ENCODE measurements at regions not wholly inside any gene's neighbourhood (a gene's known extent, or its start where the extent isn't known, plus 50 kb on each side); places are given as distances from the start of the nearest gene placed in this dataset.

DNA sequence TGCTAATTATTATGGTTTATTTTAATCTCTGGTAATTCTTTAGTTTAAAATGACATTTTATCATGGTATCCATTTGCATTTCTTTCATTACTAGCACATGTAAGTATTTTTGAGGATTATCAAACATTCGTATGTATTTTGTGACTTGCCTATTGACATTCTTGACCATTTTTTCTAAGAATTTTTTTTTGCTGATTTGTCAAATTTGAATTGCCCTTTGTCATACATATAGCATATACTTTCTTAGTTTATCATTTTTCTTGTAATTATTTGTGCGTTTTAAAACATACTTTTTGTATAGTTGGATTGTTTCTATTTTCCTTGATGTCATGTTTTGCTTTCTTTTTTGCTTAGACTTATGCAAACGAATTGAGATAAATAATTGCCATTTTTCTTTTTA is 358.5 kb upstream of the RBMS3 start:
- H3K36me3 ChIP-seq (ENCODE audit: control insufficient read depth in 3 of 3, insufficient read depth in 2 of 3, low read depth in 1 of 3, low read length in 3 of 3) = no peaks in the 10 kb centered on the region
- H3K9me3 ChIP-seq (ENCODE audit: control insufficient read depth in 2 of 2, insufficient read depth in 1 of 2, low read depth in 1 of 2, low read length in 1 of 2) = no peaks in the 10 kb centered on the region
- no peak overlapping the region for H3K27ac ChIP-seq (ENCODE audit: low read depth in 1 of 3, low read length in 2 of 3)
- no peaks in the 10 kb centered on the region for H3K27me3 ChIP-seq (ENCODE audit: control insufficient read depth in 3 of 3, insufficient read depth in 3 of 3, low read length in 3 of 3)
- H3K4me3 ChIP-seq (ENCODE audit: low read depth in 1 of 3, low read length in 3 of 3) = no peak overlapping the region
- H3K4me1 ChIP-seq (ENCODE audit: control insufficient read depth in 3 of 3, insufficient read depth in 2 of 3, low read depth in 1 of 3, low read length in 2 of 3) = no peaks in the 10 kb centered on the region
- peak; percentile 85 for FAIRE-seq
- WGBS, 3 donors = 71 to 92% (median 74%) methylated on average over 3 of the region's 3 CpGs
- DNase-seq = no peak

DNA sequence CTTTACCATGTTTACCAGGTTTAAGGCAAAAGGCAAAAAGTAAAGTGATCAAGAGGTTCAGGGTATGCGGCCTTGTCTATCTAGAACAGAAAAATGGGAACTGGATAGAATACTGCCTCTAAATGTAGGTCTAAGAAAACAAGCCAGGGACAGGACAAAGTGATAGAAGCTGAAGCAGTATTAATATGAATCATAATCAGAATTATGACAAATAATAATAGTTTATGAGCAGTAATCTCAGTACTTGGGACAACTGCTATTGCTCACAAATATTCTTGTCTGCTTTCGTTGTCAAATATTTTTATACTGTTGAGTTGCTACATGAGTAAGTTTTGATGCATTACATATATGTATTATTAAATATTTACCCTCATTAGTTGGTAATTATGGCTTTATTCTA is 356.9 kb upstream of the RBMS3 start:
- FAIRE-seq = no peak
- Histone ChIP-seq H3K9me3 (ENCODE audit: control insufficient read depth in 2 of 2, insufficient read depth in 1 of 2, low read depth in 1 of 2, low read length in 1 of 2) (no peaks in the 10 kb centered on the region), H3K27me3 (ENCODE audit: control insufficient read depth in 3 of 3, insufficient read depth in 3 of 3, low read length in 3 of 3) (no peaks in the 10 kb centered on the region), H3K4me1 (ENCODE audit: control insufficient read depth in 3 of 3, insufficient read depth in 2 of 3, low read depth in 1 of 3, low read length in 2 of 3) (no peaks in the 10 kb centered on the region), H3K4me3 (ENCODE audit: low read depth in 1 of 3, low read length in 3 of 3) (no peak overlapping the region), H3K27ac (ENCODE audit: low read depth in 1 of 3, low read length in 2 of 3) (no peak overlapping the region), H3K36me3 (ENCODE audit: control insufficient read depth in 3 of 3, insufficient read depth in 2 of 3, low read depth in 1 of 3, low read length in 3 of 3) (no peaks in the 10 kb centered on the region)
- WGBS, 3 donors = 79 to 90% (median 85%) methylated on average over 2 of the region's 2 CpGs
- no peak for DNase-seq

DNA sequence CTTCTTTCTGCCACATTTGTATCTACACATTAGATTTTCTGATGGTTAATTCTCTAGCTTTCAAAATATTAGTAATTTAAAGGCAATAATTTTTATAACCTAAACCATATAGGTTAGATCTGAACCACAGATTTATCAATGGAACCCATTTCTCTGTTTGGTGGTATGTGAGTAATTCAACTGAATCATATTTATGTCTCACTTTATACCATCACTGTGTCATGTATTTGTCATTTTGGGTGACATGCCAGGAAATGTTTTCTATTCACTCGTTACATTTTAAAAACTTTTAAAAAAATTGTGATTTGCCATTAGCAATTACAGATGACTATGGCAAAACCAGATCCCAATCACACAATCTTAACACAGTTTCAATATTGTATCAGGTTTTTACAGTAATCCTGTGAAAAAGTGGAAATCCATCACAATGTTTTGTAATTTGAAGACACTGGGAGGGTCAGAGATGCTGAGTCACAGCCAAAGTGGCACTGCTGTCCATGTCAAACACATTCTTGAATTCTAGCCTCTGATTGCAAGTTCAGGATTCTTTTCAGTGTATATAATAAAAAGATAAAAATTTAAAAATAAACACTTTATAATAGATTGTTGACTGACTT is 356.0 kb upstream of the RBMS3 start:
- H3K4me1 ChIP-seq (ENCODE audit: control insufficient read depth in 3 of 3, insufficient read depth in 2 of 3, low read depth in 1 of 3, low read length in 2 of 3) = no peaks in the 10 kb centered on the region
- H3K27ac ChIP-seq (ENCODE audit: low read depth in 1 of 3, low read length in 2 of 3) = no peak overlapping the region
- no peaks in the 10 kb centered on the region for H3K36me3 ChIP-seq (ENCODE audit: control insufficient read depth in 3 of 3, insufficient read depth in 2 of 3, low read depth in 1 of 3, low read length in 3 of 3)
- FAIRE-seq = no peak
- H3K27me3 ChIP-seq (ENCODE audit: control insufficient read depth in 3 of 3, insufficient read depth in 3 of 3, low read length in 3 of 3) = no peaks in the 10 kb centered on the region
- H3K4me3 ChIP-seq (ENCODE audit: low read depth in 1 of 3, low read length in 3 of 3) = no peak overlapping the region
- no peak for DNase-seq
- 60 to 83% (median 77%) methylated on average over 1 of the region's 1 CpG for WGBS, 3 donors
- no peaks in the 10 kb centered on the region for H3K9me3 ChIP-seq (ENCODE audit: control insufficient read depth in 2 of 2, insufficient read depth in 1 of 2, low read depth in 1 of 2, low read length in 1 of 2)

DNA sequence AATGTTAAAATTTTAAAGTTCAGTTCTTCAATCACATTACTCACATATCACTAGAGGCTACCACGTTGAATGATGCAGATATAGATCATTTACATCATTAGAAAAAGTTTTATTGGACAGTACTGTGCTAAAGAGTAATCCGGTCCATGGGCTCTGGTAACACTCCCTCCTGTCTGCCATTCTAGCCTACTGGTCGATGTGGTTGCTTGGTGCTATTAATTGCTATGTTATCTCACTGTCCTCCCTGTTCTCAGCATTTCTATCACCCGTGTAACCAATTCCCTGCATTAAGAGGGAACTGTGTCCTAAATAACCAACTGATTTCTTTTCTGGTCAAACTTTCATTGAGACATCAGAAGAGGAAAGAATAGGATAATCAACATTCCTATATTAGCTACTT is 347.5 kb upstream of the RBMS3 start:
- no peak for FAIRE-seq
- Histone ChIP-seq H3K9me3 (ENCODE audit: control insufficient read depth in 2 of 2, insufficient read depth in 1 of 2, low read depth in 1 of 2, low read length in 1 of 2) (no peaks in the 10 kb centered on the region), H3K27me3 (ENCODE audit: control insufficient read depth in 3 of 3, insufficient read depth in 3 of 3, low read length in 3 of 3) (no peaks in the 10 kb centered on the region), H3K4me3 (ENCODE audit: low read depth in 1 of 3, low read length in 3 of 3) (no peak overlapping the region), H3K4me1 (ENCODE audit: control insufficient read depth in 3 of 3, insufficient read depth in 2 of 3, low read depth in 1 of 3, low read length in 2 of 3) (no peaks in the 10 kb centered on the region), H3K27ac (ENCODE audit: low read depth in 1 of 3, low read length in 2 of 3) (no peak overlapping the region), H3K36me3 (ENCODE audit: control insufficient read depth in 3 of 3, insufficient read depth in 2 of 3, low read depth in 1 of 3, low read length in 3 of 3) (no peaks in the 10 kb centered on the region)
- 53 to 79% (median 64%) methylated on average over 4 of the region's 4 CpGs for WGBS, 3 donors
- DNase-seq = no peak

DNA sequence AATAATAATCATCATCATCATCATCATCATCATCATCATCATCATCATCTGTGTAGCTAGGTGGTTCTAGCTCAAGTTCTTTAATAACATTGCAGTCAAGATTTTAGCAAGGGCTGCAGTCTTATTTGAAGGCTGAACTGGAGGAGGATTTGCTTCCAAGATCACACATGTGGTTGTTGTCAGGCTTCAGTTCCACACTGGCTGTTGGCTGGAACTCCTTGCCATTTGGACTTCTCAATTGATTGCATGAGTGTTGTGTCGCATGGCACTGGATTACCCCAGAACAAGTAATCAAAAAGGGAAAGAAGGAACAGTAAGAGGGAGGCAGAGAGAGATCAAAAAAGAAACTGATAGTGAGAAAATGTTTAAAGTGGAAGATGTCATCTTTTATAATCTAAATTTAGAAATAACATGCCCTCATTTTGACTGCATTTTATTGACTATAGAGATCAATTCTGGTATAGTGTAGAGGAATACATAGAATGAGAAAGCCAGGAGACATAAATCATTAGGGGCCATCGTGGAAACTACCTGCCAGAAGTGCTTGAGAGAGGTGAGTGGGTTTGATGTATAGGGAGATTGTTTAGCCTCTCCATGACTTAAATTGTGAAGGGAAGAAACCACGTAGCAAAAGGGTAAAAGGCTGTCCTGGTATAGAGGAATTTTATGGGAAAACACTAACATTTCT is 346.6 kb upstream of the RBMS3 start:
- WGBS, 3 donors = 55 to 61% (median 59%) methylated on average over 3 of the region's 3 CpGs
- Histone ChIP-seq H3K9me3 (ENCODE audit: control insufficient read depth in 2 of 2, insufficient read depth in 1 of 2, low read depth in 1 of 2, low read length in 1 of 2) (no peaks in the 10 kb centered on the region), H3K27me3 (ENCODE audit: control insufficient read depth in 3 of 3, insufficient read depth in 3 of 3, low read length in 3 of 3) (no peaks in the 10 kb centered on the region), H3K4me1 (ENCODE audit: control insufficient read depth in 3 of 3, insufficient read depth in 2 of 3, low read depth in 1 of 3, low read length in 2 of 3) (no peaks in the 10 kb centered on the region), H3K27ac (ENCODE audit: low read depth in 1 of 3, low read length in 2 of 3) (no peak overlapping the region), H3K36me3 (ENCODE audit: control insufficient read depth in 3 of 3, insufficient read depth in 2 of 3, low read depth in 1 of 3, low read length in 3 of 3) (no peaks in the 10 kb centered on the region), H3K4me3 (ENCODE audit: low read depth in 1 of 3, low read length in 3 of 3) (no peak overlapping the region)
- FAIRE-seq = no peak
- no peak for DNase-seq

DNA sequence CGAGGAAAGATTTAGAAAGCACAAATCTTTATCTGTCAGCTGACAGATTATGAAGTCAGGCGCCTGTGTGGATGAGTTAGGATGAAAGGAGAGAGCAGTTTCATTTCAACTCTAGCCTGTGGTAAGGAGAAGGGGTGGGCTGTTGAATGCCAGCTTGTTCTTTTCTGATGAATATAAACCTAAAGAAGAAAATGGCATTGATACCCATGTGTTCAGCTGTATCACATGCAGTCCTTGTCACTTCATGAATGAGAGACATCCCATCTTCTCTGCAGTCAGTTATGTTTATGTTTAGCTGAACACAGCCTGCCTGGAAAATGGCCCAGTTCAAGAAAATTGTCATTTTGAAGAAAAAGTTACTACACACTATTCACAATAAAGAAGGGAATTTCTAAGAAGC is 345.7 kb upstream of the RBMS3 start:
- Histone ChIP-seq H3K4me3 (ENCODE audit: low read depth in 1 of 3, low read length in 3 of 3) (no peak overlapping the region), H3K36me3 (ENCODE audit: control insufficient read depth in 3 of 3, insufficient read depth in 2 of 3, low read depth in 1 of 3, low read length in 3 of 3) (no peaks in the 10 kb centered on the region), H3K9me3 (ENCODE audit: control insufficient read depth in 2 of 2, insufficient read depth in 1 of 2, low read depth in 1 of 2, low read length in 1 of 2) (no peaks in the 10 kb centered on the region), H3K27ac (ENCODE audit: low read depth in 1 of 3, low read length in 2 of 3) (no peak overlapping the region), H3K27me3 (ENCODE audit: control insufficient read depth in 3 of 3, insufficient read depth in 3 of 3, low read length in 3 of 3) (no peaks in the 10 kb centered on the region), H3K4me1 (ENCODE audit: control insufficient read depth in 3 of 3, insufficient read depth in 2 of 3, low read depth in 1 of 3, low read length in 2 of 3) (no peaks in the 10 kb centered on the region)
- no peak for DNase-seq
- WGBS, 3 donors = 42 to 66% (median 47%) methylated on average over 2 of the region's 2 CpGs
- no peak for FAIRE-seq

DNA sequence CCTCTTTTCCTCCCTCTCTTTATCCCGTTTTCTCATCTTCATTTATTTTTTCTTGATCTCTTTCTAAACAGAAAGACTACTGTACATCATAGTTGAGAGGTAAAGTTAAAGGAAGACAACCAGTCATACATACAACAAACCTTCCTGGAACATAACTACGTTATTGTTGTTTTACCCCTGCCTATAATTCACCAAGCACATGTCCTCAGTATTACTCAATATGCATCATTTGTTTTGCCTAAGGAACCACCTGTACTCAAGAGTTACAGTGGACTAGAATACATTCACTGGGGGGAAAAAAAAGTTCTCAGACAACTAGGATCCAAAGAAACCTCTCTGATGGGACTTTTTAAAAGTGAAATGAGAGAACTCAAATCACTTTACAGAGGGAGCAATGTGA is 344.7 kb upstream of the RBMS3 start:
- 59 to 71% (median 62%) methylated on average over 2 of the region's 2 CpGs for WGBS, 3 donors

DNA sequence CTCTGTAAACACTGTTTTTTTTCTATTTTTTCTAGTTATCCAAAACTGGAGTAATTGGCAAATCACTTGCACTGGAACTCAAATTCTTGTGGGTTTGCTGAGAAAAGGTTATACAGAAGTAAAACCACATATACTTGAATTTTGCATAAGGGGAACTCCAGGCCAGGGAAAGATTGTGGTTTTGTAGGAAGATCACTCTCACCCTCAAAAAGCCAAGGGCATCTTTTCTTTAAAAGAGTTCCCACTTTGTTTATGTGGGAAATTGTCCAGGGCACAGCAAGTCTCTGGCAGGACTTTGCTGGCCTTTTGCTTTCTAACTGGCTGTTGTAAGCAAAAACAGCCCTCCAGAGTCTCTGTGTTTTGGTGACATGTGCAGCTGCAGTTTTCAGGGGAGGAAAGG is 340.3 kb upstream of the RBMS3 start:
- no peak for FAIRE-seq
- Histone ChIP-seq H3K4me1 (ENCODE audit: control insufficient read depth in 3 of 3, insufficient read depth in 2 of 3, low read depth in 1 of 3, low read length in 2 of 3) (peaks cover 0 to 5% (median 0%) of the 10 kb centered on the region in 3 donors), H3K36me3 (ENCODE audit: control insufficient read depth in 3 of 3, insufficient read depth in 2 of 3, low read depth in 1 of 3, low read length in 3 of 3) (no peaks in the 10 kb centered on the region), H3K9me3 (ENCODE audit: control insufficient read depth in 2 of 2, insufficient read depth in 1 of 2, low read depth in 1 of 2, low read length in 1 of 2) (no peaks in the 10 kb centered on the region), H3K27ac (ENCODE audit: low read depth in 1 of 3, low read length in 2 of 3) (peak overlapping the region in 1 of 3 donors; percentile 8), H3K4me3 (ENCODE audit: low read depth in 1 of 3, low read length in 3 of 3) (no peak overlapping the region), H3K27me3 (ENCODE audit: control insufficient read depth in 3 of 3, insufficient read depth in 3 of 3, low read length in 3 of 3) (no peaks in the 10 kb centered on the region)
- DNase-seq = no peak

More for the DNA sequence above, 344.7 kb upstream of the RBMS3 start:
- FAIRE-seq = no peak
- Histone ChIP-seq H3K4me3 (ENCODE audit: low read depth in 1 of 3, low read length in 3 of 3) (no peak overlapping the region), H3K36me3 (ENCODE audit: control insufficient read depth in 3 of 3, insufficient read depth in 2 of 3, low read depth in 1 of 3, low read length in 3 of 3) (no peaks in the 10 kb centered on the region), H3K9me3 (ENCODE audit: control insufficient read depth in 2 of 2, insufficient read depth in 1 of 2, low read depth in 1 of 2, low read length in 1 of 2) (no peaks in the 10 kb centered on the region), H3K27me3 (ENCODE audit: control insufficient read depth in 3 of 3, insufficient read depth in 3 of 3, low read length in 3 of 3) (no peaks in the 10 kb centered on the region), H3K27ac (ENCODE audit: low read depth in 1 of 3, low read length in 2 of 3) (no peak overlapping the region), H3K4me1 (ENCODE audit: control insufficient read depth in 3 of 3, insufficient read depth in 2 of 3, low read depth in 1 of 3, low read length in 2 of 3) (peaks cover 0 to 5% (median 0%) of the 10 kb centered on the region in 3 donors)
- no peak for DNase-seq

DNA sequence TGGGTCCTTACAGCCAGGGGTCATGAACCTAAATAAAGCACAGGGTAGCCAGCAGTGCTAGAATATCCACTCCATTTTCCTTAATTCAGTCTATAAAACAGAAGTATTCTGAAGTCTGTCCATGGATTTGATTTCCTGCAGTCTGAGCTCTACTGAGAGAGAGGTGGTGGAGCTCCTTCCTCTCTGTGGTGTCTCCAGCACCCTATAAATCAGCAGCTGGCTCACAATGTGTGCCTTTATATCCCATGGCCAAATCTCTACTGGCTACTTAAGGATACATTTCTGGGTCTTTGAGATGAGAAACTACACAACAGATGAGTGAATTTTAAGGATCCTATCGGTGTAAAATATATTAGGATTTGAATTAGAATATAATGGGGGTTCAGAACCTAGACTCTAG is 339.9 kb upstream of the RBMS3 start:
- H3K36me3 ChIP-seq (ENCODE audit: control insufficient read depth in 3 of 3, insufficient read depth in 2 of 3, low read depth in 1 of 3, low read length in 3 of 3) = no peaks in the 10 kb centered on the region
- no peak overlapping the region for H3K4me3 ChIP-seq (ENCODE audit: low read depth in 1 of 3, low read length in 3 of 3)
- H3K27me3 ChIP-seq (ENCODE audit: control insufficient read depth in 3 of 3, insufficient read depth in 3 of 3, low read length in 3 of 3) = no peaks in the 10 kb centered on the region
- FAIRE-seq = no peak
- H3K27ac ChIP-seq (ENCODE audit: low read depth in 1 of 3, low read length in 2 of 3) = peak overlapping the region in 1 of 3 donors; percentile 8
- DNase-seq = no peak
- 63 to 92% (median 79%) methylated on average over 1 of the region's 1 CpG for WGBS, 3 donors
- no peaks in the 10 kb centered on the region for H3K9me3 ChIP-seq (ENCODE audit: control insufficient read depth in 2 of 2, insufficient read depth in 1 of 2, low read depth in 1 of 2, low read length in 1 of 2)
- H3K4me1 ChIP-seq (ENCODE audit: control insufficient read depth in 3 of 3, insufficient read depth in 2 of 3, low read depth in 1 of 3, low read length in 2 of 3) = peaks cover 0 to 5% (median 0%) of the 10 kb centered on the region in 3 donors

Data from small intestine (tissue), 7 donors.